Stomach (tissue), 8 donors: ENCODE measurements at regions not wholly inside any gene's neighbourhood (a gene's known extent, or its start where the extent isn't known, plus 50 kb on each side); places are given as distances from the start of the nearest gene placed in this dataset.

ENCODE experiments used
- DNase-seq, 2 donors: peaks; one replicate each; pipeline versions ENCODE4 v3.0.0 to v3.0.0-alpha.2; 2013 to 2019
- H3K27ac ChIP-seq, 5 donors: fragments of 200-600 bp in 4 of 5; sonication (generic) in 4 of 5; one replicate each; pipeline ENCODE4 v1.5.1; 2013 to 2019; ENCODE audit warnings: mild to moderate bottlenecking in 1 of 5, moderate library complexity in 1 of 5
- H3K27me3 ChIP-seq, 3 donors: fragments of 200-600 bp; sonication (generic); one replicate each; pipeline ENCODE4 v1.5.1; 2017 to 2019; ENCODE audit warnings: mixed run types in 1 of 3
- H3K36me3 ChIP-seq, 4 donors: fragments of 200-600 bp; sonication (generic); 1 replicate in 3 of 4; 2 replicates in 1 of 4; pipeline ENCODE4 v1.5.1; 2016 to 2019
- H3K4me1 ChIP-seq, 4 donors: fragments of 200-600 bp; sonication (generic); one replicate each; pipeline ENCODE4 v1.5.1; 2016 to 2019
- H3K4me3 ChIP-seq, 4 donors: fragments of 200-600 bp; sonication (generic) in 3 of 4; one replicate each; pipeline ENCODE4 v1.5.1; 2016 to 2019; ENCODE audit warnings: mild to moderate bottlenecking in 1 of 4
- H3K9me3 ChIP-seq, 4 donors: fragments of 200-600 bp; sonication (generic); one replicate each; pipeline ENCODE4 v1.5.1; 2016 to 2019
- EP300 ChIP-seq: sonication (generic); formaldehyde crosslinking; IDR thresholded peaks from one replicate; pipeline ENCODE4 v1.6.1; 2017; ENCODE audit warnings: antibody characterized with exemption
- POLR2A ChIP-seq, 4 donors: fragments of 450-650 bp; IDR thresholded peaks; one replicate each; pipeline ENCODE4 v1.6.1; 2016; ENCODE audit warnings: antibody characterized with exemption in 4 of 4, control low read depth in 2 of 4, mild to moderate bottlenecking in 1 of 4, moderate library complexity in 1 of 4
- POLR2AphosphoS5 ChIP-seq, 3 donors: sonication (generic); formaldehyde crosslinking; IDR thresholded peaks; one replicate each; pipeline ENCODE4 v1.6.1; 2016; ENCODE audit warnings: antibody characterized with exemption in 3 of 3
- WGBS, 5 donors: extraction: QIAGEN DNeasy Blood & Tissue Kit in 3 of 5; methylation state at CpG; one replicate each; pipeline versions ENCODE4 v1.1.5 to v1.1.7; 2013 to 2018; 5-methylcytosine and 5-hydroxymethylcytosine counted together
- intact Hi-C: fragments of 100-400 bp; cut with DNase I; formaldehyde crosslinking; loops from one replicate; pipeline ENCODE4 v1.15.1; 2023; ENCODE audit warnings: low total_unique reads
- TF ChIP-seq, protein P1 (sequence below), 7 experiments: fragments of 450-650 bp in 4 of 7; fragments of 200-600 bp in 3 of 7; sonication (generic) in 3 of 7; IDR thresholded peaks; one replicate each; pipeline ENCODE4 v1.5.1; 2016 to 2019; ENCODE audit warnings: antibody characterized with exemption in 7 of 7, control low read depth in 2 of 7, mild to moderate bottlenecking in 1 of 7
- donor health status: healthy with polysubstance abuse.
- donor health status: Bipolar disorder and iron deficiency.
- donor health status: healthy.

- H3K4me1 ChIP-seq, result no peaks in the 10 kb centered on the region
- no peaks in the 10 kb centered on the region for H3K27me3 ChIP-seq
- DNase-seq, result no peak
- H3K4me3 ChIP-seq, result no peak overlapping the region
- WGBS, 5 donors, result 31 to 43% (median 36%) methylated on average over 7 of the region's 7 CpGs
- intact Hi-C loops, result no loop called here
- H3K9me3 ChIP-seq, result peaks cover 0 to 54% (median 32%) of the 10 kb centered on the region in 4 donors
- H3K27ac ChIP-seq, result no peak overlapping the region
- H3K36me3 ChIP-seq, result no peaks in the 10 kb centered on the region
- TF ChIP-seq, protein P1, sequence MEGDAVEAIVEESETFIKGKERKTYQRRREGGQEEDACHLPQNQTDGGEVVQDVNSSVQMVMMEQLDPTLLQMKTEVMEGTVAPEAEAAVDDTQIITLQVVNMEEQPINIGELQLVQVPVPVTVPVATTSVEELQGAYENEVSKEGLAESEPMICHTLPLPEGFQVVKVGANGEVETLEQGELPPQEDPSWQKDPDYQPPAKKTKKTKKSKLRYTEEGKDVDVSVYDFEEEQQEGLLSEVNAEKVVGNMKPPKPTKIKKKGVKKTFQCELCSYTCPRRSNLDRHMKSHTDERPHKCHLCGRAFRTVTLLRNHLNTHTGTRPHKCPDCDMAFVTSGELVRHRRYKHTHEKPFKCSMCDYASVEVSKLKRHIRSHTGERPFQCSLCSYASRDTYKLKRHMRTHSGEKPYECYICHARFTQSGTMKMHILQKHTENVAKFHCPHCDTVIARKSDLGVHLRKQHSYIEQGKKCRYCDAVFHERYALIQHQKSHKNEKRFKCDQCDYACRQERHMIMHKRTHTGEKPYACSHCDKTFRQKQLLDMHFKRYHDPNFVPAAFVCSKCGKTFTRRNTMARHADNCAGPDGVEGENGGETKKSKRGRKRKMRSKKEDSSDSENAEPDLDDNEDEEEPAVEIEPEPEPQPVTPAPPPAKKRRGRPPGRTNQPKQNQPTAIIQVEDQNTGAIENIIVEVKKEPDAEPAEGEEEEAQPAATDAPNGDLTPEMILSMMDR (IDR thresholded peaks at IDR 0.05), result no peak
- TF ChIP-seq POLR2A (IDR thresholded peaks at IDR 0.05) (no peak), POLR2AphosphoS5 (IDR thresholded peaks at IDR 0.05) (no peak), EP300 (no peak)
Measured at GRCh38 chr12:34625116-34625515, 602.8 kb downstream of the ALG10 start.

- TF ChIP-seq POLR2A (IDR thresholded peaks at IDR 0.05) (no peak), POLR2AphosphoS5 (IDR thresholded peaks at IDR 0.05) (no peak), EP300 (no peak)
- TF ChIP-seq, protein P1 (IDR thresholded peaks at IDR 0.05), result no peak
- no peaks in the 10 kb centered on the region for H3K4me1 ChIP-seq
- H3K9me3 ChIP-seq, result peaks cover 2 to 50% (median 27%) of the 10 kb centered on the region in 4 donors
- no peaks in the 10 kb centered on the region for H3K27me3 ChIP-seq
- no peak overlapping the region for H3K4me3 ChIP-seq
- DNase-seq, result no peak
- H3K27ac ChIP-seq, result no peak overlapping the region
- WGBS, 5 donors, result 53 to 60% (median 59%) methylated on average over 5 of the region's 5 CpGs
- no peaks in the 10 kb centered on the region for H3K36me3 ChIP-seq
- intact Hi-C loops, result no loop called here
Measured at GRCh38 chr12:34626363-34627157, 604.3 kb downstream of the ALG10 start.
